ENCODE measurements at regions not wholly inside any gene's neighbourhood (a gene's known extent, or its start where the extent isn't known, plus 50 kb on each side); places are given as distances from the start of the nearest gene placed in this dataset.

DNA sequence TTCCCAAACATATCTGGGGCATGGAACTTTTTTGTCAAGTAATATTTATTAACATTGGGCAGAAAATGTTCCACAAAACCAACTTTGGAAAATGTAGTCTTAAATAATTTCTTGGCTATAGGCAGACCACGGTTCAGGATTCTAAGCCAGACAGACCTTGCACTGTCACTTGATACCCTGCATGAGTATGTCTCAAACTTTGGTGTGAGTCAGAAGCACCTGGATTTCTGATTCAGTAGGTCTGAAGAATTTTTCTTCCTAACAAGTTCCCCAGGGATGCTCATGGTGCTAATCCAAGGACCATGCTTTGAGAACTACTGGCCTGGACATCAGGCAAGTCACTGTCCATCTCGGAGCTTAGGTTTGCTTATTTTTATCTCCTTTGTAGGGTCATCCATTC is 562.0 kb downstream of the PLPP3 start:
- no peaks in the 10 kb centered on the region for H3K9me3 ChIP-seq
- TF ChIP-seq, protein P1, sequence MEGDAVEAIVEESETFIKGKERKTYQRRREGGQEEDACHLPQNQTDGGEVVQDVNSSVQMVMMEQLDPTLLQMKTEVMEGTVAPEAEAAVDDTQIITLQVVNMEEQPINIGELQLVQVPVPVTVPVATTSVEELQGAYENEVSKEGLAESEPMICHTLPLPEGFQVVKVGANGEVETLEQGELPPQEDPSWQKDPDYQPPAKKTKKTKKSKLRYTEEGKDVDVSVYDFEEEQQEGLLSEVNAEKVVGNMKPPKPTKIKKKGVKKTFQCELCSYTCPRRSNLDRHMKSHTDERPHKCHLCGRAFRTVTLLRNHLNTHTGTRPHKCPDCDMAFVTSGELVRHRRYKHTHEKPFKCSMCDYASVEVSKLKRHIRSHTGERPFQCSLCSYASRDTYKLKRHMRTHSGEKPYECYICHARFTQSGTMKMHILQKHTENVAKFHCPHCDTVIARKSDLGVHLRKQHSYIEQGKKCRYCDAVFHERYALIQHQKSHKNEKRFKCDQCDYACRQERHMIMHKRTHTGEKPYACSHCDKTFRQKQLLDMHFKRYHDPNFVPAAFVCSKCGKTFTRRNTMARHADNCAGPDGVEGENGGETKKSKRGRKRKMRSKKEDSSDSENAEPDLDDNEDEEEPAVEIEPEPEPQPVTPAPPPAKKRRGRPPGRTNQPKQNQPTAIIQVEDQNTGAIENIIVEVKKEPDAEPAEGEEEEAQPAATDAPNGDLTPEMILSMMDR (IDR thresholded peaks at IDR 0.05) = no peak
- TF ChIP-seq POLR2A (IDR thresholded peaks at IDR 0.05) = no peak
- no peaks in the 10 kb centered on the region for H3K36me3 ChIP-seq
- H3K27ac ChIP-seq = no peak overlapping the region
- 68 to 73% methylated on average over 2 of the region's 2 CpGs for WGBS, 2 donors
- H3K27me3 ChIP-seq = no peaks in the 10 kb centered on the region
- intact Hi-C loops (cut with DNase I) = no loop called here
- H3K4me3 ChIP-seq = no peak overlapping the region
- DNase-seq = no peak
- no peaks in the 10 kb centered on the region for H3K4me1 ChIP-seq

DNA sequence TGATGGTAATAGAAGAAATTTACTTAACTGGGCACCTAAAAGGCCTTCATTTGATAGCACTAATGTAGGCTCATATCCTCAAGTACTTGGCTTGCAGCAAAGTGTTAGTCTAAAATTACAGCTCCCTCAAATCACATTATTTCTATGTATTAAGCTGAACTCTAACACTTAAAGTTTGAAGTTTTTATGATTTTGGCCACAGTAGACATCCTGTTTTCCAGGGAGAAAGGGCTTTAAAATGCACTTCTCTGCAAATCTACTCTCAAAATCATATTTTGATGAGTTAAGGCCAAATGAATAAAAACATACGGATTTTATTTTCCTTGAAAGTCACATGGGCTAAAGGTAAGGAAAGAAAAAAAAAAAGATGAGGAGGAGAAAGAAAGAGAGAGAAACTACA is 575.5 kb downstream of the PLPP3 start:
- intact Hi-C loops (cut with DNase I) = no loop called here
- Histone ChIP-seq H3K36me3 (no peaks in the 10 kb centered on the region), H3K27ac (no peak overlapping the region), H3K4me1 (no peaks in the 10 kb centered on the region), H3K27me3 (no peaks in the 10 kb centered on the region), H3K9me3 (no peaks in the 10 kb centered on the region), H3K4me3 (no peak overlapping the region)
- WGBS, 2 donors = 80 to 94% methylated on average over 1 of the region's 1 CpG
- TF ChIP-seq, protein P1 (IDR thresholded peaks at IDR 0.05) = no peak
- no peak for TF ChIP-seq POLR2A (IDR thresholded peaks at IDR 0.05)
- no peak for DNase-seq

DNA sequence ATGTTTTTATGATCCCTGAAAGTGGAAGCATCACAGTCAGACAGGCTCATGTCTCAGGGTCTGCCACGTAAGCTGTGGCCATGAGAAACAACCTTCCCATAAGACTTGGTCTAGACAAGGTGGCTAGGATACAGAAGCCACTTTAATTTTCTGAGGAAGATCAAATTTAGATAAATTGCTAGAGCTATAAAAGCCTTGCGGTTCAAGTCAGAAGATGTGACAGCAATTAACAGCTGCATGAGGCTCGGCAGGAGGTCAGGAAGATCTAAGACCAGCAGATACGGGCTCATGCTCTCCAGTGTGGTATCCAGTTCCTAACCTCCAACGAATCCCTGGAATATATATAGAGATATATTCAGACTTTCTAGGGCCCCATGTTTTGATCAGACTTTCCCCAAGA is 577.1 kb downstream of the PLPP3 start:
- TF ChIP-seq POLR2A (IDR thresholded peaks at IDR 0.05) = no peak
- TF ChIP-seq, protein P1 (IDR thresholded peaks at IDR 0.05) = no peak
- WGBS, 2 donors = 80 to 82% methylated on average over 5 of the region's 5 CpGs
- Histone ChIP-seq H3K9me3 (no peaks in the 10 kb centered on the region), H3K36me3 (no peaks in the 10 kb centered on the region), H3K27ac (no peak overlapping the region), H3K4me3 (no peak overlapping the region), H3K4me1 (no peaks in the 10 kb centered on the region), H3K27me3 (no peaks in the 10 kb centered on the region)
- intact Hi-C loops (cut with DNase I) = no loop called here
- DNase-seq = no peak

DNA sequence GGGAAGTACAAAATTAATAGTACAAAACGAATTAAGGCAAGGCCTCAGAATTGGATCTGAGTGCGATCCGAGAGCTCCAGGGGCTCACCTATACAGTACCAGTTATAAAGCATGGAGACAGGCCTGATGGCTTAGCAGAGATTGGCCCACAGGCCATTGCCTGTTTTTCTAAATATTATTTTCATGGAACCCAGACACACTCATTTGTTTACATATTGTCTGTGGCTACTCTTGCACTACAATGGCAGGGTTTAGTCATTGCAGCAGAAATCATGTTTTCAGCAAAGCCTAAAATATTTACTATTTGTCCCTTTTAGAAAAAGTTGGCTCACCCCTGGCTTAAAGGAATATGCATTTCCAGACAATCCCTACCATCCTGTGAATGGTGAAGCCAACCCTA is 578.9 kb downstream of the PLPP3 start:
- no peak overlapping the region for H3K4me3 ChIP-seq
- H3K4me1 ChIP-seq = no peaks in the 10 kb centered on the region
- no peak for DNase-seq
- no peak overlapping the region for H3K27ac ChIP-seq
- TF ChIP-seq, protein P1 (IDR thresholded peaks at IDR 0.05) = no peak
- TF ChIP-seq POLR2A (IDR thresholded peaks at IDR 0.05) = no peak
- WGBS, 2 donors = 87 to 92% methylated on average over 3 of the region's 3 CpGs
- H3K9me3 ChIP-seq = no peaks in the 10 kb centered on the region
- no peaks in the 10 kb centered on the region for H3K36me3 ChIP-seq
- intact Hi-C loops (cut with DNase I) = no loop called here
- no peaks in the 10 kb centered on the region for H3K27me3 ChIP-seq

DNA sequence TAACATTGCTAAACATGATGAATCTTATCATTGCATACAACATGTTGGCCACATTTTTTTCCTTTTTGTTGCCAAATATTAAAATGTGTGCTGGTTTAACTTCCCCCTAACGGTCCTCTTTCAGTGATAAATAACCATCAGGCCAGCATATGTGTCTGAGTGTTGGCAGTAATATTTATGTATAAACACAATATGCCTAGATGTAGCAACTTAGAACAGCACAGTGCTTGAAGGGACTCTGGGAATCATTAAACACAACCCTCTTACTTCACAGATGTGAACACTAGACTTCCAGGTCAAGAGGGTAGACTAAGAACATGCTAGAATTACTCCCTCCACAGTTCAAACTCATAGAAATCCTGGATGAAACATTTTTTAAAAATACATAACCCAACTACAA is 581.8 kb downstream of the PLPP3 start:
- intact Hi-C loops (cut with DNase I) = no loop called here
- Histone ChIP-seq H3K9me3 (no peaks in the 10 kb centered on the region), H3K4me1 (no peaks in the 10 kb centered on the region), H3K4me3 (no peak overlapping the region), H3K27me3 (no peaks in the 10 kb centered on the region), H3K36me3 (no peaks in the 10 kb centered on the region), H3K27ac (peak overlapping the region in 2 of 4 donors; percentile 5 to 47)
- DNase-seq = no peak
- 38% methylated on average over 1 of the region's 1 CpG for WGBS, 2 donors
- TF ChIP-seq, protein P1 (IDR thresholded peaks at IDR 0.05) = no peak
- no peak for TF ChIP-seq POLR2A (IDR thresholded peaks at IDR 0.05)
